ENCODE measurements at regions not wholly inside any gene's neighbourhood (a gene's known extent, or its start where the extent isn't known, plus 50 kb on each side); places are given as distances from the start of the nearest gene placed in this dataset.

GRCh38 chr5:54832045-54832444, 153.3 kb downstream of the ESM1 start:
- Histone ChIP-seq H3K27ac (ENCODE audit: low read length) (no peak overlapping the region), H3K27me3 (ENCODE audit: control insufficient read depth, insufficient read depth, low read length) (no peaks in the 10 kb centered on the region), H3K36me3 (ENCODE audit: control insufficient read depth, insufficient read depth, low read length) (no peaks in the 10 kb centered on the region), H3K4me1 (ENCODE audit: control insufficient read depth, insufficient read depth, low read length) (peaks cover 10% of the 10 kb centered on the region), H3K4me3 (ENCODE audit: low read length) (no peak overlapping the region), H3K9me3 (ENCODE audit: control insufficient read depth, insufficient read depth, low read length) (no peaks in the 10 kb centered on the region)
- intact Hi-C loops (cut with micrococcal nuclease) = no loop called here
- ATAC-seq (no peak), DNase-seq (no peak)
- Mint-ChIP-seq H3K27ac (no peak overlapping the region), H3K4me1 (peaks cover 15 to 27% of the 10 kb centered on the region in 2 donors), H3K27me3 (ENCODE audit: low read depth in 2 of 2) (peaks cover 0 to 3% of the 10 kb centered on the region in 2 donors), H3K4me3 (no peak overlapping the region), H3K9me3 (no peaks in the 10 kb centered on the region), H3K36me3 (no peaks in the 10 kb centered on the region)
- 97% methylated on average over 2 of the region's 2 CpGs for WGBS (ENCODE audit: insufficient coverage)
- no peak for TF ChIP-seq CTCF (IDR thresholded peaks at IDR 0.05)

GRCh38 chr5:54831233-54831632, 154.2 kb downstream of the ESM1 start:
- no peak for TF ChIP-seq CTCF (IDR thresholded peaks at IDR 0.05)
- no peak for DNase-seq
- H3K36me3 Mint-ChIP-seq = no peaks in the 10 kb centered on the region
- 84% methylated on average over 4 of the region's 4 CpGs for WGBS (ENCODE audit: insufficient coverage)
- no peak for ATAC-seq
- Histone ChIP-seq H3K4me3 (ENCODE audit: low read length) (no peak overlapping the region), H3K27me3 (ENCODE audit: control insufficient read depth, insufficient read depth, low read length) (no peaks in the 10 kb centered on the region), H3K9me3 (ENCODE audit: control insufficient read depth, insufficient read depth, low read length) (no peaks in the 10 kb centered on the region), H3K27ac (ENCODE audit: low read length) (no peak overlapping the region), H3K4me1 (ENCODE audit: control insufficient read depth, insufficient read depth, low read length) (peaks cover 10% of the 10 kb centered on the region), H3K36me3 (ENCODE audit: control insufficient read depth, insufficient read depth, low read length) (no peaks in the 10 kb centered on the region)
- intact Hi-C loops (cut with micrococcal nuclease) = no loop called here
- no peaks in the 10 kb centered on the region for H3K9me3 Mint-ChIP-seq
- no peak overlapping the region for H3K27ac Mint-ChIP-seq
- no peak overlapping the region for H3K4me3 Mint-ChIP-seq
- peaks cover 15 to 27% of the 10 kb centered on the region in 2 donors for H3K4me1 Mint-ChIP-seq
- peaks cover 0 to 3% of the 10 kb centered on the region in 2 donors for H3K27me3 Mint-ChIP-seq (ENCODE audit: low read depth in 2 of 2)

DNA sequence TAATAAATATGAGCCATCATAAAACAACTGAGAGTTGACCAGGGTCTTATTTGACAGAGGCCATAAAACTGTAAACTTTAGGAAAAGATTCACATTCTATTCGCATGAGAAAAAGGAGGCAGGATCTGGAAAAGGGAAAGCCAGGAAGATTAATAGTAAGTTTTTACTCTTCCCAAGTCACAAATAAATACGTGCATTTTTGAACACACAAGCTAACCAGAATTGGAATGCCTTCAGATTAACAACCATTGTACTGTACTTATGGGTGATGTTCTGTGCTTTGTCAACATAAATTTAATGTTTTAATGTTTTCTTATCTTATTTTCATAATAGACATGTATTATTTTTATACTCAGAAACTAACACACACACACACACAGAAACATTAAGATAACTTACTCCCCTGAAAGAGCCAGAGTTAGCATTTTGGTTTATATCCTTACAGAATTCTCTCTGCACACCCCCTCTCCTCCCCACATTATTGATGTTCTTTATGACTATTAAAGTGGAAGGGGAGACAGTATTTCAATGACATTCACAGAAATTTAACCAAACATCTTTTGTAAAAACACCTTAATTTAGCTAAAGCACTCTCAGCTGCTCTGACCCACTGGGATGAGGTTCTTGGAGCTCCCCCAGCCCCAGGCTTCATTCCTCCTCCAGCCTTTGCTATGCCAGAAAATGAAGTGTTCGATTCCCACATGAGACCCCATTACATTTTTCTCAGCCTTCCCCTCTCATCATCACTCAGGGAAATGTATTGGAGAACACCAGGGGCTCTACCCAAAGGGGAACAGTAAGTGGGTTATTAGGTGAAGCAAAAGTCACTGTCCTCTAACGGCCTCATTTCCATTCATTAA, 155.5 kb downstream of the ESM1 start:
- Mint-ChIP-seq H3K4me3 (no peak overlapping the region), H3K9me3 (no peaks in the 10 kb centered on the region), H3K27ac (no peak overlapping the region), H3K27me3 (ENCODE audit: low read depth in 2 of 2) (peaks cover 0 to 6% of the 10 kb centered on the region in 2 donors), H3K4me1 (peaks cover 15 to 27% of the 10 kb centered on the region in 2 donors), H3K36me3 (no peaks in the 10 kb centered on the region)
- Histone ChIP-seq H3K4me3 (ENCODE audit: low read length) (no peak overlapping the region), H3K4me1 (ENCODE audit: control insufficient read depth, insufficient read depth, low read length) (peaks cover 10% of the 10 kb centered on the region), H3K27ac (ENCODE audit: low read length) (no peak overlapping the region), H3K9me3 (ENCODE audit: control insufficient read depth, insufficient read depth, low read length) (no peaks in the 10 kb centered on the region), H3K36me3 (ENCODE audit: control insufficient read depth, insufficient read depth, low read length) (no peaks in the 10 kb centered on the region), H3K27me3 (ENCODE audit: control insufficient read depth, insufficient read depth, low read length) (no peaks in the 10 kb centered on the region)
- ATAC-seq = no peak
- no peak for DNase-seq
- TF ChIP-seq CTCF (IDR thresholded peaks at IDR 0.05) = no peak
- intact Hi-C loops (cut with micrococcal nuclease) = no loop called here
- WGBS (ENCODE audit: insufficient coverage) = 83% methylated on average over 1 of the region's 4 CpGs
